ENCODE measurements at regions not wholly inside any gene's neighbourhood (a gene's known extent, or its start where the extent isn't known, plus 50 kb on each side); places are given as distances from the start of the nearest gene placed in this dataset.

- TF ChIP-seq CTCF (IDR thresholded peaks at IDR 0.05; ENCODE audit: insufficient read depth, low read length, poor library complexity, severe bottlenecking): no peak
- no peak for TF ChIP-seq EZH2phosphoT487 (conservative IDR thresholded peaks at IDR 0.05; ENCODE audit: low read length)
Measured at GRCh38 chr9:113646946-113647914, 183.7 kb downstream of the RGS3 start.
